ES-I3 (cell line): ENCODE measurements at regions not wholly inside any gene's neighbourhood (a gene's known extent, or its start where the extent isn't known, plus 50 kb on each side); places are given as distances from the start of the nearest gene placed in this dataset.
"Not testable (repeated sequence)": the region's sequence is repeated elsewhere in the genome, so short reads cannot be mapped to it uniquely, and the experiment has no call there.

ENCODE experiments used
- H3K36me3 ChIP-seq: 2 replicates; pipeline ENCODE4 v1.6.1; 2013; ENCODE audit warnings: mild to moderate bottlenecking, low read length, control low read depth, moderate library complexity; ENCODE audit not compliant: insufficient read depth
- H3K4me1 ChIP-seq: 2 replicates; pipeline ENCODE4 v1.6.1; 2013; ENCODE audit warnings: mild to moderate bottlenecking, control low read depth, low read length; ENCODE audit not compliant: insufficient read depth
- H3K9ac ChIP-seq: 2 replicates; pipeline ENCODE4 v1.6.1; 2013; ENCODE audit warnings: low read depth, mild to moderate bottlenecking, low read length, moderate library complexity
- H3K9me3 ChIP-seq: 2 replicates; pipeline ENCODE4 v1.6.1; 2013; ENCODE audit warnings: mild to moderate bottlenecking, low read length, moderate library complexity; ENCODE audit not compliant: control insufficient read depth, insufficient read depth

GRCh38 chrX:107296184-107296583, 89.8 kb downstream of the DNAAF6 start:
- H3K9ac ChIP-seq, H3K36me3 ChIP-seq, H3K9me3 ChIP-seq: not testable (repeated sequence)
- peaks cover 16% of the 10 kb centered on the region; the same call in 1 of the 2 replicates for H3K4me1 ChIP-seq

- Histone ChIP-seq H3K4me1 (peaks cover 5% of the 10 kb centered on the region; the same call in 1 of the 2 replicates), H3K9me3 (no peaks in the 10 kb centered on the region), H3K9ac (no peak overlapping the region), H3K36me3 (no peaks in the 10 kb centered on the region)
Observed at GRCh38 chrX:107298276-107298675, 91.9 kb downstream of the DNAAF6 start.

- Histone ChIP-seq H3K9ac (no peak overlapping the region), H3K4me1 (peaks cover 5% of the 10 kb centered on the region; the same call in 1 of the 2 replicates), H3K9me3 (no peaks in the 10 kb centered on the region), H3K36me3 (no peaks in the 10 kb centered on the region)
Observed at GRCh38 chrX:107301253-107301652, 94.8 kb downstream of the DNAAF6 start.

- Histone ChIP-seq H3K9me3 (no peaks in the 10 kb centered on the region), H3K4me1 (no peaks in the 10 kb centered on the region), H3K9ac (no peak overlapping the region)
Observed at GRCh38 chrX:107304141-107304540, 97.7 kb downstream of the DNAAF6 start.

GRCh38 chrX:107323786-107324492, 117.5 kb downstream of the DNAAF6 start:
- H3K36me3 ChIP-seq: no peaks in the 10 kb centered on the region
- H3K4me1 ChIP-seq: no peaks in the 10 kb centered on the region
- H3K9me3 ChIP-seq: no peaks in the 10 kb centered on the region

More at GRCh38 chrX:107304141-107304540, 97.7 kb downstream of the DNAAF6 start:
- no peaks in the 10 kb centered on the region for H3K36me3 ChIP-seq

GRCh38 chrX:107324493-107325310, 118.3 kb downstream of the DNAAF6 start:
- peak overlapping the region; percentile 23; the same call in 1 of the 2 replicates for H3K9ac ChIP-seq
- no peaks in the 10 kb centered on the region for H3K9me3 ChIP-seq
- no peaks in the 10 kb centered on the region for H3K4me1 ChIP-seq
- H3K36me3 ChIP-seq: no peaks in the 10 kb centered on the region

More at GRCh38 chrX:107323786-107324492, 117.5 kb downstream of the DNAAF6 start:
- peak overlapping the region; percentile 23; the same call in 1 of the 2 replicates for H3K9ac ChIP-seq

GRCh38 chrX:107325467-107325866, 119.1 kb downstream of the DNAAF6 start:
- Histone ChIP-seq H3K4me1 (no peaks in the 10 kb centered on the region), H3K36me3 (no peaks in the 10 kb centered on the region), H3K9me3 (no peaks in the 10 kb centered on the region), H3K9ac (no peak overlapping the region)

- Histone ChIP-seq H3K4me1 (no peaks in the 10 kb centered on the region), H3K36me3 (no peaks in the 10 kb centered on the region), H3K9ac (no peak overlapping the region), H3K9me3 (peaks cover 5% of the 10 kb centered on the region)
Observed at GRCh38 chrX:107348051-107348450, 101.4 kb upstream of the FRMPD3 start.

- H3K36me3 ChIP-seq: no peaks in the 10 kb centered on the region
- peaks cover 5% of the 10 kb centered on the region for H3K9me3 ChIP-seq
- H3K4me1 ChIP-seq: no peaks in the 10 kb centered on the region
- H3K9ac ChIP-seq: no peak overlapping the region
Observed at GRCh38 chrX:107348990-107349389, 100.5 kb upstream of the FRMPD3 start.

GRCh38 chrX:107355533-107355932, 93.9 kb upstream of the FRMPD3 start:
- no peaks in the 10 kb centered on the region for H3K9me3 ChIP-seq
- H3K9ac ChIP-seq: no peak overlapping the region
- H3K4me1 ChIP-seq: peaks cover 14% of the 10 kb centered on the region
- H3K36me3 ChIP-seq: no peaks in the 10 kb centered on the region

GRCh38 chrX:107360788-107361360, 88.6 kb upstream of the FRMPD3 start:
- Histone ChIP-seq H3K9ac (no peak overlapping the region), H3K36me3 (no peaks in the 10 kb centered on the region), H3K4me1 (peaks cover 6% of the 10 kb centered on the region), H3K9me3 (no peaks in the 10 kb centered on the region)

- H3K4me1 ChIP-seq, H3K9me3 ChIP-seq, H3K36me3 ChIP-seq, H3K9ac ChIP-seq: not testable (repeated sequence)
Observed at GRCh38 chrX:107370185-107370584, 79.3 kb upstream of the FRMPD3 start.

GRCh38 chrX:107374132-107374531, 75.3 kb upstream of the FRMPD3 start:
- H3K9ac ChIP-seq: no peak overlapping the region
- no peaks in the 10 kb centered on the region for H3K36me3 ChIP-seq
- H3K4me1 ChIP-seq: peaks cover 4% of the 10 kb centered on the region; the same call in 1 of the 2 replicates
- no peaks in the 10 kb centered on the region for H3K9me3 ChIP-seq

GRCh38 chrX:107374831-107375230, 74.6 kb upstream of the FRMPD3 start:
- Histone ChIP-seq H3K4me1 (peaks cover 4% of the 10 kb centered on the region; the same call in 1 of the 2 replicates), H3K36me3 (no peaks in the 10 kb centered on the region), H3K9me3 (no peaks in the 10 kb centered on the region), H3K9ac (no peak overlapping the region)
